ENCODE measurements at regions not wholly inside any gene's neighbourhood (a gene's known extent, or its start where the extent isn't known, plus 50 kb on each side); places are given as distances from the start of the nearest gene placed in this dataset.
"Not testable (repeated sequence)": the region's sequence is repeated elsewhere in the genome, so short reads cannot be mapped to it uniquely, and the experiment has no call there.

- DNase-seq, result peak; percentile 74
These were observed 440.3 kb upstream of the AADAT start for GRCh38 chr4:170529748-170530722.

- peak; percentile 71 for DNase-seq
These were observed 436.7 kb upstream of the AADAT start for GRCh38 chr4:170526471-170526870.

DNA sequence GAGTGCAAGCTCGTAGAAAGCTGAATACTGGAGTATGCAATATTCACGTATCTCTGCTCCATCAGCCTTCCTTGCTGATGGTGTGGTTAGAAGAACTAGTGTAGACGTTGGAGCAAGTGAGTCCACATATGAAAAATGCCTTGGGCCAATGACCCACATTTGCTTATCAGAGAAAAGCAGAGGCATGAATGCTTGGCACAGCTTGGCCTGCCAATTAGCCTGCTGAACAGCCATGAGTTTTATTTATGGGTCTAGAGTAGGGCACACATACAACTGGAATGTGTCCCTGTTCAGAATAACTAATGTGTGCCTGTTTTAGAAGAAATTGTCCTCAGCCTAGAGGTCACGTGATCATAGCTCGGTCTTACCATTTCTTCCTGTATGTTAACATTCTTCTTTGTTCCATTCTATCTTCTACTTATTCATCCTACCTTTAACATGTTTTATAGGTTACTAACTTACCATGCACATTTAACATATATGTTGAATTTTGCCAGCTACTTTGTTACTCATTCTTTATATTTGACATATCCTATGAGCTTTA lies 432.7 kb upstream of the AADAT start:
- no peak for DNase-seq

DNA sequence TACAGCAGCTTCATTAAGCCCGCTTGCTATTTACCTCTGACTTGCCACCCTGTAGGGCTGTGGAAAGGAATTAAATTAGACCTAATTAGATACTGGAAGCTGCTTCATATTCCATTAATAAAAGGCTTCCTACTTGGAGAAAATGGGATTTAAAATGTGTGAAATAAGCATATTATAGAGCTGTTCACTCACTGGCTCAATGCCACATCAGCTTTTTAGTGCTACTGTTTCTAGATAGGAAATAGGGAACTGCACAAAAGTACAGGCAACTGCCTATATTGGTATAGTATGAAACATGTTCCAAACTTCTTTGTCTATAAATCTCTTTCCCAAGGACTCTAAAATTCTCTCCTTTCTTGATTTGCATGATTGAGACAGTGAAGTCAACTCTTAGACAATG lies 407.9 kb upstream of the AADAT start:
- DNase-seq, result no peak

GRCh38 chr4:170497112-170497511 lies 407.4 kb upstream of the AADAT start:
- peak; percentile 2 for DNase-seq

- DNase-seq, result no peak
These were observed 402.2 kb upstream of the AADAT start for GRCh38 chr4:170491981-170492380.

DNA sequence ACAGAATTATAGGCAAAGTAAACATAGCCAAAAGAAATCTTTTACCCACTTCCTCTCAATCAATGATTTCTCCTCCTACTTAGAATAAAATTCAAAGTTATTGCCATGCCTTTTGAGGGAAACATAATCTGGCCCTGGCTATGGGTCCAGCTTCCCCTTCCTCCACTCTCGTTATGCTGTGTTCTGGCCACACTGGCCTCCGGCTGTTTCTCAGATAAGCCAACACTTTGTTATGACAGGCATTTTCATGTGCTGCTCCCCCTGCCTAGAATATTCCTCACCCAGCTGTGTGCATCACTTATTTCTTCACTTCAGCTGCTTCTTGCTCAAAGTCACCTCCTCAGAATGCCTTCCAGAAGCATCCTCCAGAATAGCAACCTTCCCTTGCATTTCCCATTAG lies 386.6 kb upstream of the AADAT start:
- DNase-seq, result peak; percentile 5

- no peak for DNase-seq
These were observed 375.7 kb upstream of the AADAT start for GRCh38 chr4:170465429-170465828.

GRCh38 chr4:170464614-170465197 lies 374.9 kb upstream of the AADAT start:
- DNase-seq, result no peak

- no peak for DNase-seq
These were observed 357.0 kb upstream of the AADAT start for GRCh38 chr4:170446782-170447181.

DNA sequence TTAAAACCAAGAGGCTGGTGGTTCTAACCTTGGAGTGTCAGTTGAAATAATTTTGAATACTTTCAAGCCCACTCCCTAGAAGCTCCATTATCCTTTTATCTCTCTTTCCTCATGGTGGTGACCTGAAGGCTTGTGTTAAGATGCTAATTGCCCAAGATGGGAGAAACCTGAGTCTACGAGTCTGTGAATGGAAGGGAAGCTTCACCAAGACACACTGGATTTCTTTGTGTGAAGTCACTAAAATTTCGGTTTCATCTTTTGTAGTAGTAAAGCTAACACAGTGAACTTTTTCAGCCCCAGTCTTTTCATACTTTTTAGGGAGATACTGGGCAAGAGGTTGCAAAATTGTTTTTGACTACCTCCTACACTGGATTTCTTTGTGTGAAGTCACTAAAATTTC lies 351.4 kb upstream of the AADAT start:
- DNase-seq, result not testable (repeated sequence)

DNA sequence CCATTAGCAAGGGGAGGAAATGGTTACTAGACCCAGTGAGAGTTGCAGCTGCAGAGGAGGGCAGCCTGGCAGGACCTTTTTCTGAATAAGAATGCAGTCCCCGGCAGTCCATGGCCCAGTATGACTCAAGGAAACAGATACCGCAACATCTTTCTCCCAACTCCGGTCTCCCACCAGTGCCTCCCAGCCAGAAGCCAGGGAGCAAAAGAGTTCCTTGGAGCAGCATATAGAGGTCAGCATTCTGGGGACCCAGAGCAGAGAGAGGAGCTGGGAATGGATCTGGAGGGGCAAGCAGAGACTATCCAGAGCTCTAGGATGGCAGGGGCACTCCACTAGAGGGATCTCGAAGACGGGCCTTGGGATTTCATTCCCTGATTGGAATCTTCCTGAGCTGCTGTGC lies 339.2 kb upstream of the AADAT start:
- no peak for DNase-seq

DNA sequence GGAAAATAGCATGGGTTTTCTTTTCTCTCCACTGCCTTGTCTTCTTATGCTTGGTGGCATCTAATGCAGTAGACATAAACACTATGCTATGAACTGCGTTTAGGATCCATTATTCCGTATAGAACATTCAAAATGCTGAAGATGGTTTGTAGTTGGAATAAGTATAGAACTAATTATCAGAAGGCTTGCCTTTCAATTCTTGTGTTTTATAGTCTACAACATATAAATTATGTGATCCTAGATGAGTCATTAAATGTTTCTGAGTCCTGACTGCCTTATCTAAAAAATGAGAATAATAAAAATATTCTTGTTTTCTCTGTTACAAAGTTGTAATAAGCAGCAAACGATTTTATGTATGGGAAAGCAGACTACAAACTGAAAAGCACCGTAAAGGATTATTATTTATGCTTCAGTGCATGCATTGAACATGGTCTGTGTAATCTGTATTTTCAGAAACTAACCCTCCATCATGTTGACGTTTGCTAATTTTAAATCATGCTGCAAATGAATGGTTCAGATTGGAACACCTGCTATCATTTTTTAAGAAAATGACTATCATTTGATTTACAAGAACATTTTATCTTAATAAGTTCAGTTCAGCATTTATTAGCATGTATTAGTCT lies 335.9 kb upstream of the AADAT start:
- DNase-seq, result no peak

- DNase-seq, result no peak
These were observed 335.3 kb upstream of the AADAT start for GRCh38 chr4:170425040-170425439.

DNA sequence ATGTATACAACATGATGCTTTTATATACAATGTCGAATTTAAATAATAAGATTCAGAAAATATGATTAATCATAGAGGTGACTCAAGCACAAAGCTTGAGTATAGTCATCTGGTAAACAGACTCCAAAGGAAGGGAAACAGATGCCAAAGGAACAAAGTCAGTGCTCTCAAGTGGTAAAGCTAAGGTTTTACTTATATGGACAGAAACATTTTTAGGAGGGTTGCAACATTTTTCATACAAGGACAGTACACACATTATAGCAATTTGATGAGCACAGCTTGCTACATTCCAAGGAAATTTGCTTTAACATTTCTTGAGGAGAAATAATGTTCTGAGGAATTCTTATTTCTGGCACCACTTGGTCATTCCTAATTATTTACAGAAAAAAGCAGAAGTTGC lies 333.4 kb upstream of the AADAT start:
- DNase-seq, result peak; percentile 94

- DNase-seq, result peak; percentile 28
These were observed 330.5 kb upstream of the AADAT start for GRCh38 chr4:170420255-170420693.

- DNase-seq, result peak; percentile 21
These were observed 325.2 kb upstream of the AADAT start for GRCh38 chr4:170414961-170415360.

DNA sequence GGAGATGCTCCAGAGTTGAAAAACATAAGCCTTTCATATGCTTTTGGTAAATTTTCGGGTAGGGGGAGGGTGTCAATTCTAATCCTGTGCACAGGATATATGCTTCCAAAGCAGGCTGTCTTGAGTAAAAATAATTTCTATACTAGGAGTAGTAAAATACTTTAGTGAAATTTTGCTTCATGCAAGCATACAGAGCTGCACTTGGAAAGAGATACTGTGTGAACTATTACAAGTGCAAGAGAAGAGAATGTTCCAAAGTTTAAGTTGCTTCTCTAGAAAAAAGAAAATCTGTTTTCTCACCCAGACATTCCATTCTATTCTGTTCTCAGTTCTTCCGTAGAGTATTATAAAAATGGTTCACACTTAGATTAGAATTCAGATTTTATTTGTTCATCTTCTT lies 324.6 kb upstream of the AADAT start:
- DNase-seq, result no peak

- no peak for DNase-seq
These were observed 324.2 kb upstream of the AADAT start for GRCh38 chr4:170413951-170414350.

- no peak for DNase-seq
These were observed 310.6 kb upstream of the AADAT start for GRCh38 chr4:170400361-170400760.

DNA sequence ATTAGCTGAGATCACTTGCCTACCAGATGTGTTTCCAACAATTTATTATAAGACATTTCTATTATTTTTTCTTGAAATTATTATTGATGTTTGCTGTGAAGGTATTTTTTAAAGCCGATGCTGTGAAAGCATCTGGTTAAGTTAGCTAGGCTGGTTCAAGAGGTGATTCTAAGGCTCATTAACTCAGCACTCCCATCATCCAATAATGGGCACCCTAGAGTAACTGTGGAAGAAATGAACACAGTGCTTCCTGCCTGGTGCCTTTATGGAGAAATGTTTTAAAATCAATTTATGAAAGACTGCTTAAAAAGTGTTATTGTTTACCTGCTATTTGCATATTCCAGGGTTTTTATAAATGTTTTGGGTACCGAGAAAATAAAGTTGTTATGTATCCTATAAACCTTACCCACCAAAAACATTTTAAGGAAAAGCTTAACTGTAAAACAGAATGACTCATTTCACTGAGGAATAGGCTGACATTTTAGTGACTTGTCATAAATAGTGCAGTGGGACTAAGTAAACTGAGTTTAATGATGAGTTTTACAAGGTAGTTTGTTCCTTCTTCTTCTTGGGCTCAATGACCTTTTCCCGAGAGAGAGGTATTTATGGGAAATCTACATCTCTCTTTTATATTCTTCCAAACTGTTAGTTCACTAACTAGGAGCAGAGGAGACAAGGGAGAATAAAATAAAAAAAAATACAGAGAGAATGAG lies 310.0 kb upstream of the AADAT start:
- peak; percentile 31 for DNase-seq

DNA sequence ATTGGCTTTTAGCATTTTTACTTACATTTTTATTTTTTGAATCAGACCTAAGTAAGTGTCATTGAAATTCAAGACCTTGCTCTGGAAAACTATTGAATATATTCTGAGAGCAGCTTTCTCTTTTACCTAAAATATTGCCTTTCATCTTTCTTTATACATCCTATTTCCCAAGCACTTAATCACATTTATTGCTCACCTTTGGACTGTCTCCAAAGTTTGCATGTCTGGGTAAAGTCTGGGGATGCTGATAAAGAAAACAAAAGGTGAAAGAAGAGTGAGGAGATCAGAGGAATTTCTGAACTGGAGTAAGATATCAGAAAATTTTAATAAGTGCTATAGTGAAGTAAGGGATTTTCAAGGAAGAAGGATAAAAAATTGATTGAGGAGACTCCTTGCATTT lies 308.5 kb upstream of the AADAT start:
- DNase-seq, result no peak

GRCh38 chr4:170395773-170396172 lies 306.0 kb upstream of the AADAT start:
- no peak for DNase-seq

All from fibroblast of skin of back (primary cell).